HUES6 (cell line): ENCODE measurements at regions not wholly inside any gene's neighbourhood (a gene's known extent, or its start where the extent isn't known, plus 50 kb on each side); places are given as distances from the start of the nearest gene placed in this dataset.

Source experiments
- H3K27ac ChIP-seq: 2 replicates; pipeline ENCODE4 v1.7.0; 2013; ENCODE audit warnings: low read depth, mild to moderate bottlenecking, low read length, inconsistent platforms
- H3K27me3 ChIP-seq: 2 replicates; pipeline ENCODE4 v1.6.1; 2013; ENCODE audit warnings: low read length; ENCODE audit not compliant: control insufficient read depth, insufficient read depth
- H3K36me3 ChIP-seq: 2 replicates; pipeline ENCODE4 v1.6.1; 2013; ENCODE audit warnings: low read length; ENCODE audit not compliant: control insufficient read depth, insufficient read depth
- H3K4me1 ChIP-seq: 2 replicates; pipeline ENCODE4 v1.6.1; 2013; ENCODE audit warnings: low read length; ENCODE audit not compliant: control insufficient read depth, insufficient read depth
- H3K4me3 ChIP-seq: 2 replicates; pipeline ENCODE4 v1.5.1; 2013; ENCODE audit warnings: low read depth, low read length
- H3K9ac ChIP-seq: one replicate; pipeline ENCODE4 v1.6.1; 2013; ENCODE audit warnings: mild to moderate bottlenecking, low read length
- H3K9me3 ChIP-seq: 2 replicates; pipeline ENCODE4 v1.6.1; 2013; ENCODE audit warnings: low read depth, low read length; ENCODE audit not compliant: control insufficient read depth, insufficient read depth

DNA sequence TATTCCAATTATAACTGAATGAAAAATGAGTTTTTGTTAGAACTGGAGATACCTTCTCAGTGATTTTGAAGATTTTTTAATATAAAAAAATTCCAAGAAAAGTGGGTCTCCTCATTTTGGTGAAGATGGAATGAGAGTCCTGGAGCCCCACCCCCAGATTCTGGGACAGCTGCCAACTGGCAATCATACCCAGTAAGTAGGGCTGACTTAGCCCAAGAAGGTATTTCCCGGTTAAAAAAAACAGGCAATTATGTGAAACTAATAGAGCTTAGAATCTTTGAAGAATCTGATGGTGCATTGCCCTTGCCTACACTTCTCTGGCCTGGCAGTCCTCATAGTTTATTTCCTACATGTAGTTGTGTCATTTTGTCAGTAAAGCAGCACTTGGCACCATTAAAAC is 52.8 kb upstream of the VWDE start:
- no peaks in the 10 kb centered on the region for H3K27me3 ChIP-seq
- H3K36me3 ChIP-seq, result no peaks in the 10 kb centered on the region
- H3K9me3 ChIP-seq, result peaks cover 4% of the 10 kb centered on the region; the same call in 1 of the 2 replicates
- H3K4me1 ChIP-seq, result no peaks in the 10 kb centered on the region
- no peak overlapping the region for H3K9ac ChIP-seq
- H3K4me3 ChIP-seq, result no peak overlapping the region
- no peak overlapping the region for H3K27ac ChIP-seq

DNA sequence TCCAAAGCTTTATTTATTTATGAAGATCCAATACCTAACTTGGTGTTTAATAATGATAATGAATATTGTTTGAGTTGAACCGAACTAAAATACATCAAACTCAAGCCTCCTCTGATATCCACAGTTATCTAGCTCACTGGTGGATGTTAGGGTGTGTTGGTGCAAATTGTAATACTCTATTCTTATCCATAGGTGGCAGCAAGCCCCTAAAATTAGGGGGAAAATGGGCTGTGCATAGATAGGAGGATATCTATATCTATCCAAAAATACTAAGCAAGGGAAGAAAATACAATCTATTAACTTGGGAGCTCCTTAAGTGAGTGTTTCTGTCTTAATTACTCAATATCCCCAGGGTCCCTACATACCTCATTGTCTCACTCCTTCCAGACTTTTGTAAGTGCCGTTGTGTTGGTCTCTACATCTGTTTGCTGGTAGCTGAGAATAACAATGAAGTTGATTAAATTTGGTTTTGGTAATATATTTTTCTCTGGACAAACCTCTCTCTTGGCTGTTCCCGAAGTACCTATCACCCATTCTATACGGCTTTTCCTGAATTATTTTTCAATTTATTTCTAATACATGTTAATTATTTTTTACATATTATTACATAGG is 55.0 kb upstream of the VWDE start:
- H3K4me1 ChIP-seq, result no peaks in the 10 kb centered on the region
- H3K27ac ChIP-seq, result no peak overlapping the region
- H3K36me3 ChIP-seq, result no peaks in the 10 kb centered on the region
- H3K9me3 ChIP-seq, result no peaks in the 10 kb centered on the region
- no peak overlapping the region for H3K9ac ChIP-seq
- no peaks in the 10 kb centered on the region for H3K27me3 ChIP-seq
- H3K4me3 ChIP-seq, result no peak overlapping the region

DNA sequence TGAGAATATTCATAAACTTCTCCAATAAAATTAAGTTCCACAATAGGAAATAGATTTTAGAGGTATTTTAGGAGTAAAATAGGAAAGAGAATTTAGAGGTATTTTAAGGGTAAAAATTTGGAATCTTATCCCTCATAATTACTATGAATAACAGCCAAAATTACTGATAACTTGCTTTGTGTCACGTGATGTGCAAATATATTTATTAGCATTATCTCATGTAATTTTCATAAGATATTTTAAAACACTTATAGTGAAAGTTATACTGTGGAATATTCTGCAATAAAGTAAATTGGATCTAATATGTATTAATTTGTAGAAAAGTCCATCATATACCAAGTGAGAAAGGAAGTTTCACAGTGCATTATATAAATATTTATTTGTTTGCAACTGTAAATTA is 64.2 kb upstream of the VWDE start:
- Histone ChIP-seq H3K4me1 (no peaks in the 10 kb centered on the region), H3K9me3 (no peaks in the 10 kb centered on the region), H3K27me3 (no peaks in the 10 kb centered on the region), H3K36me3 (no peaks in the 10 kb centered on the region), H3K9ac (no peak overlapping the region), H3K4me3 (no peak overlapping the region), H3K27ac (no peak overlapping the region)

DNA sequence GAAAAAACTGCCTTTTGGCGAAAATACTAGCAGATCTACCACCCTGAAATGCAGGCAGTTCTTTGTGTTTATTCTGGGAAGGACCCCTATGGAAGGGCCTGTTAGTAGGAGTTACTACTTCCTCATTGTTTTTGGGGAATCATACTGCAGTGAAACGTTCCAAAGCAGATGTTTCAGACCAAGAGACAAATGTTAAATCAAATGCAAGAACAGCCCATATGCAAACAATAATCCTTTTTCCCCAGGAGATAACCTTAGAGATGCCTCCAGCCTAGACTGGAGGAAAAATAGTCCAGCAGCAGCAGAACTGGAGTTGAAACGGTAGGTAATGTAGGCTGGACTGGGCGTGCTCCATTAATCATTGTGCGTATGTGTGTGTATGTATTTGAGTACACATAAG is 65.9 kb upstream of the VWDE start:
- no peaks in the 10 kb centered on the region for H3K27me3 ChIP-seq
- H3K9ac ChIP-seq, result no peak overlapping the region
- no peaks in the 10 kb centered on the region for H3K4me1 ChIP-seq
- H3K27ac ChIP-seq, result no peak overlapping the region
- H3K9me3 ChIP-seq, result no peaks in the 10 kb centered on the region
- no peaks in the 10 kb centered on the region for H3K36me3 ChIP-seq
- H3K4me3 ChIP-seq, result no peak overlapping the region

DNA sequence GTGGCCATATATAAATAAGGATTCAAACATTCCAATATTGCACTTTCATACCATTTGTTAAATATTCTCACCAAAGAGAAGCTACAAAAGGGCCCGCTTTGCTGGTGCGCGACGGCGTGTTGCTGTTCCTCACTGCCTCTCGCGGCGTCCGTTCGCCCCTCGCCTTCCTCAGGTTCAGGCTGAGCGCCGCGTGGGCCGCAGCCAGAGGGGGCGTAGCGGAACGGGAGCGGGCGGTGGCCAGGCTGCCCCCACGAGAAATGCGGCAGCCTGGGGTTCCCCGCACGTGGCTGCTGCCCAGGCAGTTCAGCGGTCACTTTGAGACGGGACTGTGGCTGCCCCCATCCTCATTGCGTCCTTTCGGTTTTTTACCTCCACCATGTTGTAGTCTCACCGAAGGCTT is 67.3 kb upstream of the VWDE start:
- H3K36me3 ChIP-seq, result no peaks in the 10 kb centered on the region
- H3K27me3 ChIP-seq, result no peaks in the 10 kb centered on the region
- H3K9ac ChIP-seq, result no peak overlapping the region
- H3K4me1 ChIP-seq, result 0 out of 2 replicates have a peak, but pooled peaks cover 4% of the 10 kb centered on the region
- no peak overlapping the region for H3K27ac ChIP-seq
- H3K9me3 ChIP-seq, result no peaks in the 10 kb centered on the region
- no peak overlapping the region for H3K4me3 ChIP-seq

DNA sequence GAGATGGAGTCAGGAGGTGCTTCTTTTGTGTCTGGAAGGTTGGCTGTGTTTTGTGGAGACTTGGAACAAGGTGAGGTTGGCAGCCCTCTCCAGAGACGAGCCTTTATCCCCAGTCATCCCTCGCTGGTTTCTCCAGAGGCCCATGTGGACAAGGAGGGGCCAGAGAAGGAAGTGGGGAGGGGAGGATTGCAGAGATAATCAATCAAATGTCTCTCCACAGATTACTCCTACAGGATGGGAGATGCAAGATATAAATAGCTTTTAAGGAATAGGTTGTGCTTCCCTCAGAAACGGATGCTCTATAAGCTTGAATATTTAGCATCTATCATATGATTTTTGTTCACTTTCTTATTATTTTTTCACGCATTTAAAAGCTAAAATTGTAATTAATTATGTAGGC is 70.4 kb upstream of the VWDE start:
- H3K27me3 ChIP-seq, result no peaks in the 10 kb centered on the region
- no peak overlapping the region for H3K4me3 ChIP-seq
- no peaks in the 10 kb centered on the region for H3K9me3 ChIP-seq
- H3K27ac ChIP-seq, result no peak overlapping the region
- no peaks in the 10 kb centered on the region for H3K36me3 ChIP-seq
- no peak overlapping the region for H3K9ac ChIP-seq
- H3K4me1 ChIP-seq, result 0 out of 2 replicates have a peak, but pooled peaks cover 4% of the 10 kb centered on the region

DNA sequence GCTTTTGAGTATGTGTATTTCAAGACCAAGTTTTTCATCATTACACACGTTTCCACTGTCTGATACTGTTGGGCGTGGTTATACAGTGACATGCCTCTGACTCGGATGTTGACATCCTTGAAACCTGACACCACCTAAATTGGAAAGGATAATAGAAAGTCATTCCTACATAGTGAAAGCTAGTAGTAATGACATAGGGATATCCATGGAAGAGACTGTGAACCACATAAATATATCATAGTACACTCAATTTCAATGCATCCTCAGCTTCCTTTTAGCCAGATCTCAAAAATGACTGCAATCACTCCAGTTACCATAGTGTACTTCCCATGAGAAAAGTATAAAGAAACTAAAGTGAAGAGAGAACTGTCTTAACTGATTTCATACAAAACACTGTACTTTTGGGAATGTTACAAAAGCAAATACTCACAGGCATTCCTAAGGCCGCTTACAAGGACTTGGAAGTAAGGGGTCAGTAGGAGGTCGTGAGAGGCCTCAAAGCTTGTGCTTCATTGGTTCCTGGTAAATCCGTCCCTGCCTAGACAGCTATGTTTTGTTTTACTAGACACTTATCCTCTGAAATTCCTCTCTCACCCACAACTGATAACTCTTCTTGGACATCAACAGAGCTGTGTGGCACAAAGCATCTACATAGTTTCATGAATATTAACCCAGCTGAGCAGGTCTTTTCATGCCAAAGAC is 71.8 kb upstream of the VWDE start:
- Histone ChIP-seq H3K27me3 (no peaks in the 10 kb centered on the region), H3K4me1 (0 out of 2 replicates have a peak, but pooled peaks cover 4% of the 10 kb centered on the region), H3K9me3 (no peaks in the 10 kb centered on the region), H3K36me3 (no peaks in the 10 kb centered on the region), H3K4me3 (no peak overlapping the region), H3K27ac (no peak overlapping the region), H3K9ac (no peak overlapping the region)

DNA sequence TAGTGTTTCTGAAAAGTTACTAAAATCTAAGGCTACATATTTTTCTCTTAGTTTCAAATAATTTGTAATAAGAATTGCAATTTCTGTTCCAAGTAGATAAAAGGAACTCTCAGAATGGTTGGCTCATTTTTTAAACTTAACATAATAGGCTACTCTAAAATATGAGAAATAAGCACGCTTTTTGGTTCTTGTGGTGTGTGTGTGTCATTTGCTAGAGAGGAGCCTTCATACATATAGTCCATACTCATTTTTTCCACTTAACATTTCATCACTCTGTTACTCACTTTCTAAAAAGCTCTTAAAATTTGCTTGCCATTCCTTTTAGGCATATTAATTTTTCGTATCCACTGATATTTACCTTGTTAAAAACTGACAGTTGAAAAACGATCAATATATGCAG is 74.0 kb upstream of the VWDE start:
- Histone ChIP-seq H3K27ac (no peak overlapping the region), H3K36me3 (no peaks in the 10 kb centered on the region), H3K9ac (no peak overlapping the region), H3K4me3 (no peak overlapping the region), H3K9me3 (no peaks in the 10 kb centered on the region), H3K27me3 (no peaks in the 10 kb centered on the region), H3K4me1 (0 out of 2 replicates have a peak, but pooled peaks cover 4% of the 10 kb centered on the region)

DNA sequence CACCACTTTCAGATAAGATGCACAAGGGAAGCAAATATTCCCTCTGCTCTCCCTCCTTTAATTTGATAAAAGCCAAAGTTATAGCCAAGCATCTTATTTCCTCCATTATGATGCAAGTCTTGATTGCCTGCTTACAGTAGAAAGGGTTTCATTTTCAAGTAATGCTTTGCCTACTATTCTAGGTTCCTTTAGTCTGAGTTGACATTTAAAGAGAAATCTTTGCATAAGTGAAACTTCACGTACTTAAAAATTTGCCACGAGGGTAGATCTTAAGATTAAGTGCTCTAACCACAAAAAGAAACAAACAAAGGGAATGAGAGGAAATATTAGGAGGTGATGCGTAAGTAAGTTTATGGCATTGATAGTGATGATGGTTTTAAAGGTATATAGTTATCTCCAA is 78.1 kb upstream of the VWDE start:
- no peak overlapping the region for H3K4me3 ChIP-seq
- H3K36me3 ChIP-seq, result no peaks in the 10 kb centered on the region
- no peaks in the 10 kb centered on the region for H3K27me3 ChIP-seq
- H3K9me3 ChIP-seq, result no peaks in the 10 kb centered on the region
- no peak overlapping the region for H3K9ac ChIP-seq
- no peak overlapping the region for H3K27ac ChIP-seq
- no peaks in the 10 kb centered on the region for H3K4me1 ChIP-seq

DNA sequence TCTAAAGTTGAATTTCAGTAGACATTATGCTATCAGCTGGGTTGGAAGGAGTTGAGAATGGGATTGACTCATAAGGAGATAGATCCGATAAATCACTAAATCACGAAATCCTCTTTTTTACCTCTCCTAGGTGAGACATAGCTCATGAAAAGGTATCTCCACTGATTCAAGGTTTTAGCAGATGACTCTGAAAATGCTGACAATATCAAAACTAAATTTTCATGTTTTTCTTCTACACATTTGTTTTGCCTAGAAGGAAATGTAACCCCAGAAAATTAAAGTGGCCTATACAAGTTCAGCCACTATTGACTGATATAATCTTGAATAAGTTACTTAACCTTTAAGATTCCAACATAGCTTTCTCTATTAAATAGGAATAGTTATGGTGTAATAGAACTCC is 82.2 kb upstream of the VWDE start:
- H3K4me3 ChIP-seq, result no peak overlapping the region
- H3K27ac ChIP-seq, result no peak overlapping the region
- no peak overlapping the region for H3K9ac ChIP-seq
- H3K36me3 ChIP-seq, result no peaks in the 10 kb centered on the region
- H3K27me3 ChIP-seq, result no peaks in the 10 kb centered on the region
- no peaks in the 10 kb centered on the region; the same call in 1 of the 2 replicates for H3K4me1 ChIP-seq
- H3K9me3 ChIP-seq, result no peaks in the 10 kb centered on the region

DNA sequence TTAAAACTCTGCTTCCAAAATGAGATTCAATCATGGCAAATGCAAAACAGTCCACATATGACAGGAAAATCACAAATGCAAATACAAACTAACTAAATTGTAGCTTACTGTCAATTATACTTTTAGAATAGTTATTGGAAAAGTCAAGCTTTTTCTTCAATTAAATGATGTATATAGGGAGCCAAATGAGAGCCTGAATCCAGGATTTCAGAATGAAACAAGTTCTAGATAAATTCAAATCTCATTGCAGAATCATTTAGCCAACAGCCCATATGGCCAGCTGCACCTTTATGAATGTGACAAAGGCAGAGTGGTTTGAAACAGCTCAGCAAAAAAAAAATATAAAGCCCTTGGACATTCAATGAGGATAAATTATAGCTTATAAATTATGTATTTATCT is 82.2 kb upstream of the SCIN start:
- H3K4me1 ChIP-seq, result no peaks in the 10 kb centered on the region; the same call in 1 of the 2 replicates
- no peaks in the 10 kb centered on the region for H3K36me3 ChIP-seq
- H3K4me3 ChIP-seq, result no peak overlapping the region
- no peak overlapping the region for H3K27ac ChIP-seq
- no peak overlapping the region for H3K9ac ChIP-seq
- no peaks in the 10 kb centered on the region for H3K27me3 ChIP-seq
- H3K9me3 ChIP-seq, result no peaks in the 10 kb centered on the region
